ENCODE measurements at regions not wholly inside any gene's neighbourhood (a gene's known extent, or its start where the extent isn't known, plus 50 kb on each side); places are given as distances from the start of the nearest gene placed in this dataset.

DNA sequence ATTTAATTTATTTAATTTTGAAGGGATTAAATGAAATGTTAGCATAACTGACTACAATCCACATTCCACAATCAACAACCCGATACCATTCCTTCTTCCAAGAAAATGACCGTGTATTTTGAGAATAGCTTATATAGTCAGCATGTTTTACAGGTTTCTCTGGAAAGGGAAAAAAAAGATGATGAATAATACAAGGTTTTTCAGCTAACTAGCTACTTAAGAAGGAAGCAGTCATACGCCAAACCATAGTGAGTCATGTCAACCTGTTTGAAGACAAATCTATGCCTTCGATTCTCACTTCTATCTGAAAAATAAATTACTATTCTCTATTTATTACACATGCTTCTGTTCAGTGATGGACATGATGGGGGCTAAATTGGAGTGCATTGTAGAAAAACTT is 258.6 kb downstream of the EFNB2 start:
- TF ChIP-seq, protein P1, sequence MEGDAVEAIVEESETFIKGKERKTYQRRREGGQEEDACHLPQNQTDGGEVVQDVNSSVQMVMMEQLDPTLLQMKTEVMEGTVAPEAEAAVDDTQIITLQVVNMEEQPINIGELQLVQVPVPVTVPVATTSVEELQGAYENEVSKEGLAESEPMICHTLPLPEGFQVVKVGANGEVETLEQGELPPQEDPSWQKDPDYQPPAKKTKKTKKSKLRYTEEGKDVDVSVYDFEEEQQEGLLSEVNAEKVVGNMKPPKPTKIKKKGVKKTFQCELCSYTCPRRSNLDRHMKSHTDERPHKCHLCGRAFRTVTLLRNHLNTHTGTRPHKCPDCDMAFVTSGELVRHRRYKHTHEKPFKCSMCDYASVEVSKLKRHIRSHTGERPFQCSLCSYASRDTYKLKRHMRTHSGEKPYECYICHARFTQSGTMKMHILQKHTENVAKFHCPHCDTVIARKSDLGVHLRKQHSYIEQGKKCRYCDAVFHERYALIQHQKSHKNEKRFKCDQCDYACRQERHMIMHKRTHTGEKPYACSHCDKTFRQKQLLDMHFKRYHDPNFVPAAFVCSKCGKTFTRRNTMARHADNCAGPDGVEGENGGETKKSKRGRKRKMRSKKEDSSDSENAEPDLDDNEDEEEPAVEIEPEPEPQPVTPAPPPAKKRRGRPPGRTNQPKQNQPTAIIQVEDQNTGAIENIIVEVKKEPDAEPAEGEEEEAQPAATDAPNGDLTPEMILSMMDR (IDR thresholded peaks at IDR 0.05), result no peak
- TF ChIP-seq POLR2A (IDR thresholded peaks at IDR 0.05), result no peak
